COLO668 (cell line): ENCODE measurements at regions not wholly inside any gene's neighbourhood (a gene's known extent, or its start where the extent isn't known, plus 50 kb on each side); places are given as distances from the start of the nearest gene placed in this dataset.
"Not testable (repeated sequence)": the region's sequence is repeated elsewhere in the genome, so short reads cannot be mapped to it uniquely, and the experiment has no call there.

ENCODE experiments used
- DNase-seq: peaks from one replicate; lab custom pipeline; 2025; ENCODE audit not compliant: unreplicated experiment; lab: John Stamatoyannopoulos, UW

GRCh38 chr5:28310696-28311095 lies 1272.3 kb upstream of the CDH9 start:
- no peak for DNase-seq

- no peak for DNase-seq
Observed at GRCh38 chr5:28305891-28306290, 1267.5 kb upstream of the CDH9 start.

- DNase-seq, result no peak
Observed at GRCh38 chr5:28301712-28302111, 1263.3 kb upstream of the CDH9 start.

- no peak for DNase-seq
Observed at GRCh38 chr5:28296254-28297013, 1258.0 kb upstream of the CDH9 start.

- not testable (repeated sequence) for DNase-seq
Observed at GRCh38 chr5:28287021-28287420, 1248.6 kb upstream of the CDH9 start.

GRCh38 chr5:28286566-28286965 lies 1248.2 kb upstream of the CDH9 start:
- no peak for DNase-seq

GRCh38 chr5:28284788-28285187 lies 1246.4 kb upstream of the CDH9 start:
- DNase-seq, result no peak

GRCh38 chr5:28281351-28281750 lies 1243.0 kb upstream of the CDH9 start:
- no peak for DNase-seq

GRCh38 chr5:28275931-28276330 lies 1237.5 kb upstream of the CDH9 start:
- no peak for DNase-seq

GRCh38 chr5:28269978-28270377 lies 1231.6 kb upstream of the CDH9 start:
- DNase-seq, result no peak

GRCh38 chr5:28265877-28266276 lies 1227.5 kb upstream of the CDH9 start:
- DNase-seq, result no peak

GRCh38 chr5:28254846-28255245 lies 1216.5 kb upstream of the CDH9 start:
- DNase-seq, result no peak

- no peak for DNase-seq
Observed at GRCh38 chr5:28253431-28253830, 1215.0 kb upstream of the CDH9 start.

GRCh38 chr5:28249771-28250415 lies 1211.5 kb upstream of the CDH9 start:
- peak; percentile 45 for DNase-seq

- no peak for DNase-seq
Observed at GRCh38 chr5:28234356-28234968, 1196.1 kb upstream of the CDH9 start.

GRCh38 chr5:28226407-28226806 lies 1188.0 kb upstream of the CDH9 start:
- no peak for DNase-seq

GRCh38 chr5:28219539-28219938 lies 1181.2 kb upstream of the CDH9 start:
- DNase-seq, result no peak

- no peak for DNase-seq
Observed at GRCh38 chr5:28217695-28218094, 1179.3 kb upstream of the CDH9 start.

GRCh38 chr5:28216939-28217360 lies 1178.6 kb upstream of the CDH9 start:
- DNase-seq, result no peak

GRCh38 chr5:28215091-28215490 lies 1176.7 kb upstream of the CDH9 start:
- no peak for DNase-seq

GRCh38 chr5:28214292-28214691 lies 1175.9 kb upstream of the CDH9 start:
- DNase-seq, result no peak

- no peak for DNase-seq
Observed at GRCh38 chr5:28208356-28208755, 1170.0 kb upstream of the CDH9 start.
